Fibroblast of skin of left biceps (primary cell): ENCODE measurements at regions not wholly inside any gene's neighbourhood (a gene's known extent, or its start where the extent isn't known, plus 50 kb on each side); places are given as distances from the start of the nearest gene placed in this dataset.

Source experiments
- DNase-seq, 2 experiments: peaks; one replicate each; pipeline ENCODE4 v3.0.0-alpha.2; 2013; ENCODE audit warnings: low read depth in 2 of 2

- no peak for DNase-seq
Observed at GRCh38 chr16:54679531-54679930, 251.1 kb upstream of the IRX5 start.

- DNase-seq = no peak
Observed at GRCh38 chr16:54677308-54677950, 253.2 kb upstream of the IRX5 start.

GRCh38 chr16:54673313-54673712 is 257.4 kb upstream of the IRX5 start:
- DNase-seq = no peak

GRCh38 chr16:54672500-54672899 is 258.2 kb upstream of the IRX5 start:
- DNase-seq = no peak

- DNase-seq = no peak
Observed at GRCh38 chr16:54657709-54658102, 273.0 kb upstream of the IRX5 start.

- peak in 1 of 2 experiments; percentile 6 for DNase-seq
Observed at GRCh38 chr16:54657058-54657708, 273.5 kb upstream of the IRX5 start.

GRCh38 chr16:54655121-54655590 is 275.5 kb upstream of the IRX5 start:
- peak in 1 of 2 experiments; percentile 15 for DNase-seq

GRCh38 chr16:54654429-54654828 is 276.2 kb upstream of the IRX5 start:
- no peak for DNase-seq

GRCh38 chr16:54652201-54652770 is 278.4 kb upstream of the IRX5 start:
- DNase-seq = no peak

- no peak for DNase-seq
Observed at GRCh38 chr16:54651440-54652195, 279.0 kb upstream of the IRX5 start.

GRCh38 chr16:54649876-54650275 is 280.8 kb upstream of the IRX5 start:
- no peak for DNase-seq

GRCh38 chr16:54648575-54648974 is 282.1 kb upstream of the IRX5 start:
- no peak for DNase-seq

- DNase-seq = peak in 1 of 2 experiments; percentile 39
Observed at GRCh38 chr16:54647725-54648221, 282.9 kb upstream of the IRX5 start.

GRCh38 chr16:54647216-54647615 is 283.4 kb upstream of the IRX5 start:
- no peak for DNase-seq

- no peak for DNase-seq
Observed at GRCh38 chr16:54645345-54645744, 285.3 kb upstream of the IRX5 start.

- DNase-seq = no peak
Observed at GRCh38 chr16:54636221-54636793, 294.4 kb upstream of the IRX5 start.

- no peak for DNase-seq
Observed at GRCh38 chr16:54633943-54634362, 296.7 kb upstream of the IRX5 start.

- DNase-seq = peak in 1 of 2 experiments; percentile 14
Observed at GRCh38 chr16:54632322-54633220, 298.1 kb upstream of the IRX5 start.

- DNase-seq = no peak
Observed at GRCh38 chr16:54631782-54632181, 298.9 kb upstream of the IRX5 start.

GRCh38 chr16:54630284-54630967 is 300.2 kb upstream of the IRX5 start:
- DNase-seq = peak in 1 of 2 experiments; percentile 14
